ENCODE measurements at regions not wholly inside any gene's neighbourhood (a gene's known extent, or its start where the extent isn't known, plus 50 kb on each side); places are given as distances from the start of the nearest gene placed in this dataset.
"Not testable (repeated sequence)": the region's sequence is repeated elsewhere in the genome, so short reads cannot be mapped to it uniquely, and the experiment has no call there.

GRCh38 chr7:6991686-6992085, 165.6 kb upstream of the CCZ1B start:
- not testable (repeated sequence) for DNase-seq

- not testable (repeated sequence) for DNase-seq
Observed at GRCh38 chr7:6992133-6992532, 166.1 kb upstream of the CCZ1B start.

- not testable (repeated sequence) for DNase-seq
Observed at GRCh38 chr7:6995026-6995425, 169.0 kb upstream of the CCZ1B start.

- DNase-seq, result not testable (repeated sequence)
Observed at GRCh38 chr7:6995493-6996289, 169.6 kb upstream of the CCZ1B start.

GRCh38 chr7:6999067-6999666, 173.1 kb upstream of the CCZ1B start:
- DNase-seq, result not testable (repeated sequence)

- DNase-seq, result no peak
Observed at GRCh38 chr7:7002418-7003062, 176.5 kb upstream of the CCZ1B start.

GRCh38 chr7:7005303-7005702, 177.0 kb upstream of the C1GALT1 start:
- no peak for DNase-seq

GRCh38 chr7:7005949-7006348, 176.4 kb upstream of the C1GALT1 start:
- DNase-seq, result not testable (repeated sequence)

- DNase-seq, result not testable (repeated sequence)
Observed at GRCh38 chr7:7011241-7011640, 171.1 kb upstream of the C1GALT1 start.

GRCh38 chr7:7011751-7012150, 170.6 kb upstream of the C1GALT1 start:
- not testable (repeated sequence) for DNase-seq

GRCh38 chr7:7014827-7015595, 167.3 kb upstream of the C1GALT1 start:
- DNase-seq, result no peak

- no peak for DNase-seq
Observed at GRCh38 chr7:7017707-7018280, 164.6 kb upstream of the C1GALT1 start.

GRCh38 chr7:7018290-7018689, 164.1 kb upstream of the C1GALT1 start:
- DNase-seq, result no peak

- DNase-seq, result no peak
Observed at GRCh38 chr7:7032221-7032620, 150.1 kb upstream of the C1GALT1 start.

- no peak for DNase-seq
Observed at GRCh38 chr7:7035851-7036250, 146.5 kb upstream of the C1GALT1 start.

GRCh38 chr7:7042286-7042893, 140.0 kb upstream of the C1GALT1 start:
- DNase-seq, result not testable (repeated sequence)

GRCh38 chr7:7044806-7045205, 137.5 kb upstream of the C1GALT1 start:
- DNase-seq, result no peak

- DNase-seq, result no peak
Observed at GRCh38 chr7:7048213-7048612, 134.1 kb upstream of the C1GALT1 start.

- no peak for DNase-seq
Observed at GRCh38 chr7:7051206-7051877, 131.0 kb upstream of the C1GALT1 start.

GRCh38 chr7:7054252-7054830, 128.0 kb upstream of the C1GALT1 start:
- DNase-seq, result no peak
